ENCODE measurements at regions not wholly inside any gene's neighbourhood (a gene's known extent, or its start where the extent isn't known, plus 50 kb on each side); places are given as distances from the start of the nearest gene placed in this dataset.

GRCh38 chr16:60510208-60510607 lies 1526.0 kb downstream of the CDH8 start:
- no peak for TF ChIP-seq CTCF (IDR thresholded peaks at IDR 0.05 in 4 of 5, conservative IDR thresholded peaks at IDR 0.05 in 1 of 5)
- TF ChIP-seq POLR2A (IDR thresholded peaks at IDR 0.05), result no peak
